Choroid plexus epithelial cell (primary cell): ENCODE measurements at regions not wholly inside any gene's neighbourhood (a gene's known extent, or its start where the extent isn't known, plus 50 kb on each side); places are given as distances from the start of the nearest gene placed in this dataset.

Experiments
- DNase-seq: peaks from one replicate; pipeline ENCODE4 v3.0.0-alpha.2; 2010; ENCODE audit warnings: low read depth
- H3K4me3 ChIP-seq: 2 replicates; pipeline ENCODE4 v1.5.1; 2011; ENCODE audit warnings: low read depth, mild to moderate bottlenecking, control low read depth, low read length, moderate library complexity
- CTCF ChIP-seq: conservative IDR thresholded peaks from 2 replicates; pipeline ENCODE4 v1.5.1; 2011; ENCODE audit warnings: low read depth, mild to moderate bottlenecking, control low read depth, inconsistent platforms, low read length, moderate library complexity

- H3K4me3 ChIP-seq, result no peak overlapping the region
- no peak for DNase-seq
- no peak for TF ChIP-seq CTCF
Measured at GRCh38 chr14:54147758-54148157, 191.1 kb upstream of the BMP4 start.

DNA sequence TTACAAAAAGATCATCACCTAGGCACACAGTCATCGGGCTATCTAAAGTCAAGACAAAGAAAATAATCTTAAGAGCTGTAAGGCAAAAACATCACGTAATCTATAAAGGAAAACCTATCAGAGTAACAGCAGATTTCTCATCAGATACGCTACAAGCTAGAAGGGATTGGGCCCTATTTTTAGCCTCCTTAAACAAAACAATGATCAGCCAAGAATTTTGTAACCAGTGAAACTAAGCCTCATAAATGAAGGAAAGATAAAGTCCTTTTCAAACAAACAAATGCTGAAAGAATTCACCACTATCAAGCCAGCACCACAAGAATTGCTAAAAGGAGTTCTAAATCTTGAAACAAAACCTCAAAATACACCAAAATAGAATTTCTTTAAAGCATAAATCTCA is 191.6 kb upstream of the BMP4 start:
- no peak overlapping the region for H3K4me3 ChIP-seq
- peak; percentile 28 for DNase-seq
- TF ChIP-seq CTCF, result no peak

- TF ChIP-seq CTCF, result no peak
- H3K4me3 ChIP-seq, result no peak overlapping the region
- no peak for DNase-seq
Measured at GRCh38 chr14:54152351-54152750, 195.7 kb upstream of the BMP4 start.

GRCh38 chr14:54166049-54166950 is 209.7 kb upstream of the BMP4 start:
- no peak for DNase-seq
- no peak for TF ChIP-seq CTCF
- H3K4me3 ChIP-seq, result no peak overlapping the region

DNA sequence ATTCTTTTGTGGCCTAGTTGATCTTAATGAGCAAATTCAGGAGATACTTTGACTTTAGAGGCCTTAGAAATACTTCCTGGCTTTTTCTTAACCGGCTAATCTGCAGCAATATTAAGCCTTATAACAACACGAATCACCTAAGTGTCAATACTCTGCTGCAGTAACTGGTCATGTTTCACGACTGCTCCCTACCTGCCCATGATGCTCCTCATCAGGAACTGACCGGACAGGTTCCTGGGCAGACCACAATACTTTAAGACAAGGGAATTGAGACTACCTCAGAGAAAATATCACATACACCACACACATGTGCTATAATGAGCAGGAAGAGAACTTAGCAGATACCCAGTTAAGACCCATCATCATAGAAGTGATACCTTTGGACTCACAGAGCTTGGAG is 211.9 kb upstream of the BMP4 start:
- no peak overlapping the region for H3K4me3 ChIP-seq
- DNase-seq, result no peak
- no peak for TF ChIP-seq CTCF

GRCh38 chr14:54169254-54169924 is 212.8 kb upstream of the BMP4 start:
- no peak overlapping the region for H3K4me3 ChIP-seq
- no peak for DNase-seq
- no peak for TF ChIP-seq CTCF
